CD4-positive, CD25-positive, alpha-beta regulatory T cell (primary cell): ENCODE measurements at regions not wholly inside any gene's neighbourhood (a gene's known extent, or its start where the extent isn't known, plus 50 kb on each side); places are given as distances from the start of the nearest gene placed in this dataset.

Experiments used
- ATAC-seq, 2 donors: fragments of 150-1000 bp; cut with Tn5 transposase; one replicate each; pipeline ENCODE4 v1.10.0; 2021; ENCODE audit warnings: low read depth in 2 of 2, moderate number of reproducible peaks in 2 of 2, moderate library complexity in 1 of 2
- DNase-seq, 3 donors: peaks; one replicate each; pipeline versions ENCODE4 v3.0.0 to v3.0.0-alpha.2; 2012 to 2022; ENCODE audit warnings: mixed read lengths in 1 of 3
- H3K27ac ChIP-seq: one replicate; pipeline ENCODE4 v1.7.0; 2013; ENCODE audit warnings: mild to moderate bottlenecking, low read length; ENCODE audit not compliant: insufficient read depth, poor library complexity, severe bottlenecking
- H3K27me3 ChIP-seq: one replicate; pipeline ENCODE4 v1.7.0; 2013; ENCODE audit warnings: low read length; ENCODE audit not compliant: control insufficient read depth, insufficient read depth
- H3K36me3 ChIP-seq: one replicate; pipeline ENCODE4 v1.7.0; 2013; ENCODE audit warnings: mild to moderate bottlenecking, low read length, moderate library complexity; ENCODE audit not compliant: control insufficient read depth, insufficient read depth
- H3K4me1 ChIP-seq: 2 replicates; pipeline ENCODE4 v1.7.0; 2013; ENCODE audit warnings: mild to moderate bottlenecking, low read length; ENCODE audit not compliant: insufficient read depth, control insufficient read depth, poor library complexity, severe bottlenecking
- H3K4me3 ChIP-seq: one replicate; pipeline ENCODE4 v1.7.0; 2013; ENCODE audit warnings: low read depth, mild to moderate bottlenecking, low read length, moderate library complexity
- H3K9me3 ChIP-seq, 2 experiments: 1 replicate in 1 of 2; 2 replicates in 1 of 2; pipeline ENCODE4 v1.7.0; 2013; ENCODE audit warnings: low read length in 2 of 2, mild to moderate bottlenecking in 1 of 2, moderate library complexity in 1 of 2; ENCODE audit not compliant: control insufficient read depth in 2 of 2
- H3K27ac Mint-ChIP-seq, 3 donors: one replicate each; pipeline ENCODE4 v1.8.0; 2020 to 2022; ENCODE audit warnings: mild to moderate bottlenecking in 3 of 3, mixed read lengths in 3 of 3, moderate library complexity in 2 of 3
- H3K27me3 Mint-ChIP-seq: one replicate; pipeline ENCODE4 v1.8.0; 2022; ENCODE audit warnings: mild to moderate bottlenecking, mixed read lengths
- H3K36me3 Mint-ChIP-seq: one replicate; pipeline ENCODE4 v1.8.0; 2020; ENCODE audit warnings: mixed read lengths
- H3K4me1 Mint-ChIP-seq, 4 donors: one replicate each; pipeline ENCODE4 v1.8.0; 2020 to 2022; ENCODE audit warnings: mixed read lengths in 4 of 4, mild to moderate bottlenecking in 1 of 4
- H3K4me3 Mint-ChIP-seq, 4 donors: one replicate each; pipeline ENCODE4 v1.8.0; 2020 to 2022; ENCODE audit warnings: mild to moderate bottlenecking in 4 of 4, mixed read lengths in 4 of 4, moderate library complexity in 3 of 4
- H3K9me3 Mint-ChIP-seq, 7 donors: one replicate each; pipeline ENCODE4 v1.8.0; 2020 to 2022; ENCODE audit warnings: mixed read lengths in 7 of 7, mild to moderate bottlenecking in 3 of 7, moderate library complexity in 2 of 7

- ATAC-seq, result no peak
- no peak overlapping the region for H3K4me3 Mint-ChIP-seq
- no peaks in the 10 kb centered on the region for H3K9me3 ChIP-seq
These were observed 370.5 kb upstream of the HS3ST1 start for GRCh38 chr4:11799196-11799595.

GRCh38 chr4:11791797-11792196, 363.1 kb upstream of the HS3ST1 start:
- H3K36me3 Mint-ChIP-seq, result no peaks in the 10 kb centered on the region
- no peak overlapping the region for H3K27ac ChIP-seq
- no peaks in the 10 kb centered on the region for H3K27me3 Mint-ChIP-seq
- H3K27me3 ChIP-seq, result no peaks in the 10 kb centered on the region
- no peaks in the 10 kb centered on the region for H3K36me3 ChIP-seq
- DNase-seq, result no peak
- peaks cover 0 to 7% (median 2%) of the 10 kb centered on the region in 7 donors for H3K9me3 Mint-ChIP-seq
- no peak overlapping the region for H3K27ac Mint-ChIP-seq
- no peaks in the 10 kb centered on the region for H3K9me3 ChIP-seq
- no peaks in the 10 kb centered on the region for H3K4me1 ChIP-seq
- H3K4me1 Mint-ChIP-seq, result no peaks in the 10 kb centered on the region
- no peak for ATAC-seq
- no peak overlapping the region for H3K4me3 ChIP-seq
- no peak overlapping the region for H3K4me3 Mint-ChIP-seq

More at GRCh38 chr4:11799196-11799595, 370.5 kb upstream of the HS3ST1 start:
- Histone ChIP-seq H3K27ac (no peak overlapping the region), H3K4me1 (no peaks in the 10 kb centered on the region), H3K4me3 (no peak overlapping the region), H3K27me3 (no peaks in the 10 kb centered on the region), H3K36me3 (no peaks in the 10 kb centered on the region)
- no peaks in the 10 kb centered on the region for H3K9me3 Mint-ChIP-seq
- no peaks in the 10 kb centered on the region for H3K4me1 Mint-ChIP-seq
- no peaks in the 10 kb centered on the region for H3K27me3 Mint-ChIP-seq
- DNase-seq, result no peak
- no peaks in the 10 kb centered on the region for H3K36me3 Mint-ChIP-seq
- H3K27ac Mint-ChIP-seq, result no peak overlapping the region

GRCh38 chr4:11790230-11790629, 361.5 kb upstream of the HS3ST1 start:
- no peak overlapping the region for H3K4me3 Mint-ChIP-seq
- ATAC-seq, result no peak

GRCh38 chr4:11783588-11783987, 354.9 kb upstream of the HS3ST1 start:
- DNase-seq (no peak), ATAC-seq (no peak)
- Mint-ChIP-seq H3K27ac (no peak overlapping the region), H3K4me1 (no peaks in the 10 kb centered on the region), H3K9me3 (peaks cover 0 to 2% (median 0%) of the 10 kb centered on the region in 7 donors), H3K27me3 (no peaks in the 10 kb centered on the region), H3K4me3 (no peak overlapping the region), H3K36me3 (no peaks in the 10 kb centered on the region)
- no peak overlapping the region for H3K4me3 ChIP-seq
- no peak overlapping the region for H3K27ac ChIP-seq
- no peaks in the 10 kb centered on the region for H3K36me3 ChIP-seq
- H3K4me1 ChIP-seq, result no peaks in the 10 kb centered on the region
- no peaks in the 10 kb centered on the region for H3K9me3 ChIP-seq
- H3K27me3 ChIP-seq, result no peaks in the 10 kb centered on the region

More at GRCh38 chr4:11790230-11790629, 361.5 kb upstream of the HS3ST1 start:
- Histone ChIP-seq H3K4me3 (no peak overlapping the region), H3K9me3 (no peaks in the 10 kb centered on the region), H3K4me1 (no peaks in the 10 kb centered on the region), H3K27ac (no peak overlapping the region), H3K36me3 (no peaks in the 10 kb centered on the region), H3K27me3 (no peaks in the 10 kb centered on the region)
- no peaks in the 10 kb centered on the region for H3K4me1 Mint-ChIP-seq
- no peaks in the 10 kb centered on the region for H3K27me3 Mint-ChIP-seq
- no peak for DNase-seq
- peaks cover 0 to 7% (median 2%) of the 10 kb centered on the region in 7 donors for H3K9me3 Mint-ChIP-seq
- no peak overlapping the region for H3K27ac Mint-ChIP-seq
- no peaks in the 10 kb centered on the region for H3K36me3 Mint-ChIP-seq

- Mint-ChIP-seq H3K4me3 (no peak overlapping the region), H3K4me1 (no peaks in the 10 kb centered on the region), H3K36me3 (no peaks in the 10 kb centered on the region), H3K27me3 (no peaks in the 10 kb centered on the region), H3K27ac (no peak overlapping the region), H3K9me3 (peaks cover 0 to 2% (median 0%) of the 10 kb centered on the region in 7 donors)
- Histone ChIP-seq H3K27ac (no peak overlapping the region), H3K4me1 (no peaks in the 10 kb centered on the region), H3K4me3 (no peak overlapping the region), H3K27me3 (no peaks in the 10 kb centered on the region), H3K36me3 (no peaks in the 10 kb centered on the region), H3K9me3 (no peaks in the 10 kb centered on the region)
- DNase-seq (no peak), ATAC-seq (no peak)
These were observed 354.2 kb upstream of the HS3ST1 start for GRCh38 chr4:11782859-11783258.

- ATAC-seq, result no peak
- Mint-ChIP-seq H3K27me3 (no peaks in the 10 kb centered on the region), H3K4me1 (no peaks in the 10 kb centered on the region), H3K9me3 (peaks cover 0 to 2% (median 0%) of the 10 kb centered on the region in 7 donors), H3K27ac (no peak overlapping the region), H3K4me3 (no peak overlapping the region), H3K36me3 (no peaks in the 10 kb centered on the region)
- H3K27me3 ChIP-seq, result no peaks in the 10 kb centered on the region
- no peaks in the 10 kb centered on the region for H3K36me3 ChIP-seq
- DNase-seq, result no peak
- no peak overlapping the region for H3K4me3 ChIP-seq
- no peak overlapping the region for H3K27ac ChIP-seq
- no peaks in the 10 kb centered on the region for H3K4me1 ChIP-seq
- no peaks in the 10 kb centered on the region for H3K9me3 ChIP-seq
These were observed 348.8 kb upstream of the HS3ST1 start for GRCh38 chr4:11777447-11777846.

- H3K36me3 ChIP-seq, result no peaks in the 10 kb centered on the region
- H3K27ac ChIP-seq, result no peak overlapping the region
- Mint-ChIP-seq H3K4me1 (no peaks in the 10 kb centered on the region), H3K36me3 (no peaks in the 10 kb centered on the region), H3K27ac (no peak overlapping the region), H3K9me3 (peaks cover 0 to 2% (median 0%) of the 10 kb centered on the region in 7 donors), H3K27me3 (no peaks in the 10 kb centered on the region), H3K4me3 (no peak overlapping the region)
- DNase-seq, result no peak
- no peaks in the 10 kb centered on the region for H3K9me3 ChIP-seq
- no peaks in the 10 kb centered on the region for H3K27me3 ChIP-seq
- no peak overlapping the region for H3K4me3 ChIP-seq
- no peak for ATAC-seq
- H3K4me1 ChIP-seq, result no peaks in the 10 kb centered on the region
These were observed 345.7 kb upstream of the HS3ST1 start for GRCh38 chr4:11774346-11774745.

GRCh38 chr4:11773798-11774197, 345.1 kb upstream of the HS3ST1 start:
- Mint-ChIP-seq H3K4me1 (no peaks in the 10 kb centered on the region), H3K9me3 (peaks cover 0 to 2% (median 0%) of the 10 kb centered on the region in 7 donors)

More at GRCh38 chr4:11773798-11774197, 345.1 kb upstream of the HS3ST1 start:
- Mint-ChIP-seq H3K27me3 (no peaks in the 10 kb centered on the region), H3K36me3 (no peaks in the 10 kb centered on the region), H3K27ac (no peak overlapping the region), H3K4me3 (no peak overlapping the region)
- Histone ChIP-seq H3K9me3 (no peaks in the 10 kb centered on the region), H3K27ac (no peak overlapping the region), H3K27me3 (no peaks in the 10 kb centered on the region), H3K4me1 (no peaks in the 10 kb centered on the region), H3K36me3 (no peaks in the 10 kb centered on the region), H3K4me3 (no peak overlapping the region)
- ATAC-seq (no peak), DNase-seq (no peak)
